CD4-positive, alpha-beta T cell treated with Interleukin-17A for 4 hours (primary cell): ENCODE measurements at regions not wholly inside any gene's neighbourhood (a gene's known extent, or its start where the extent isn't known, plus 50 kb on each side); places are given as distances from the start of the nearest gene placed in this dataset.

Experiments
- DNase-seq: peaks from one replicate; pipeline ENCODE4 v3.0.0-alpha.2; 2020; ENCODE audit warnings: mixed read lengths

- no peak for DNase-seq
These were observed 303.5 kb upstream of the NR5A2 start for GRCh38 chr1:199724049-199724448.

GRCh38 chr1:199725002-199725565 lies 302.4 kb upstream of the NR5A2 start:
- no peak for DNase-seq

- DNase-seq = no peak
These were observed 299.8 kb upstream of the NR5A2 start for GRCh38 chr1:199727682-199728081.

GRCh38 chr1:199728345-199728744 lies 299.2 kb upstream of the NR5A2 start:
- DNase-seq = no peak

GRCh38 chr1:199733125-199733524 lies 294.4 kb upstream of the NR5A2 start:
- no peak for DNase-seq

- DNase-seq = no peak
These were observed 293.3 kb upstream of the NR5A2 start for GRCh38 chr1:199734186-199734585.

- no peak for DNase-seq
These were observed 291.9 kb upstream of the NR5A2 start for GRCh38 chr1:199735660-199736059.

- no peak for DNase-seq
These were observed 290.9 kb upstream of the NR5A2 start for GRCh38 chr1:199736646-199737045.

- no peak for DNase-seq
These were observed 285.9 kb upstream of the NR5A2 start for GRCh38 chr1:199741586-199741985.

GRCh38 chr1:199742547-199742946 lies 285.0 kb upstream of the NR5A2 start:
- DNase-seq = no peak

GRCh38 chr1:199743227-199743626 lies 284.3 kb upstream of the NR5A2 start:
- no peak for DNase-seq

GRCh38 chr1:199746666-199747384 lies 280.7 kb upstream of the NR5A2 start:
- no peak for DNase-seq

- no peak for DNase-seq
These were observed 279.5 kb upstream of the NR5A2 start for GRCh38 chr1:199747984-199748383.

GRCh38 chr1:199751506-199751905 lies 276.0 kb upstream of the NR5A2 start:
- no peak for DNase-seq

GRCh38 chr1:199751962-199752687 lies 275.4 kb upstream of the NR5A2 start:
- DNase-seq = no peak

GRCh38 chr1:199752688-199753027 lies 274.9 kb upstream of the NR5A2 start:
- DNase-seq = no peak

GRCh38 chr1:199753513-199753912 lies 274.0 kb upstream of the NR5A2 start:
- no peak for DNase-seq

- DNase-seq = no peak
These were observed 271.4 kb upstream of the NR5A2 start for GRCh38 chr1:199756066-199756465.

GRCh38 chr1:199758626-199759255 lies 268.8 kb upstream of the NR5A2 start:
- no peak for DNase-seq

- no peak for DNase-seq
These were observed 268.2 kb upstream of the NR5A2 start for GRCh38 chr1:199759268-199759730.

GRCh38 chr1:199762572-199762971 lies 264.9 kb upstream of the NR5A2 start:
- DNase-seq = no peak

GRCh38 chr1:199766218-199766792 lies 261.2 kb upstream of the NR5A2 start:
- DNase-seq = no peak

- no peak for DNase-seq
These were observed 259.8 kb upstream of the NR5A2 start for GRCh38 chr1:199767700-199768099.
